Liver (tissue), 3 donors: ENCODE measurements at regions not wholly inside any gene's neighbourhood (a gene's known extent, or its start where the extent isn't known, plus 50 kb on each side); places are given as distances from the start of the nearest gene placed in this dataset.

Source experiments
- EGR1 ChIP-seq, 2 donors: IDR thresholded peaks; 2 replicates each; pipeline ENCODE4 v1.6.1; 2016 to 2018; ENCODE audit warnings: antibody characterized with exemption in 2 of 2, low read depth in 2 of 2
- FOXA1 ChIP-seq: IDR thresholded peaks from 2 replicates; pipeline ENCODE4 v1.6.1; 2016; ENCODE audit warnings: antibody characterized with exemption
- RXRA ChIP-seq, 2 donors: IDR thresholded peaks; 2 replicates each; pipeline ENCODE4 v1.6.1; 2017 to 2018; ENCODE audit warnings: antibody characterized with exemption in 2 of 2, mild to moderate bottlenecking in 1 of 2
- SP1 ChIP-seq: IDR thresholded peaks from 2 replicates; pipeline ENCODE4 v1.6.1; 2018; ENCODE audit warnings: antibody characterized with exemption, mild to moderate bottlenecking
- YY1 ChIP-seq: IDR thresholded peaks from 2 replicates; pipeline ENCODE4 v1.6.1; 2016; ENCODE audit warnings: antibody characterized with exemption, mild to moderate bottlenecking
- TF ChIP-seq, protein P1 (sequence below): fragments of 150-350 bp; IDR thresholded peaks from 2 replicates; pipeline ENCODE4 v1.5.1; 2017; ENCODE audit warnings: improper control_type of control experiment, low read depth, low read length; ENCODE audit not compliant: missing input control
- TF ChIP-seq, protein P2 (sequence below): IDR thresholded peaks from 2 replicates; pipeline ENCODE4 v1.6.1; 2016; ENCODE audit warnings: antibody characterized with exemption
- TF ChIP-seq, protein P3 (sequence below): IDR thresholded peaks from 2 replicates; pipeline ENCODE4 v1.6.1; 2016; ENCODE audit warnings: antibody characterized with exemption, mild to moderate bottlenecking
- donor health status: healthy.
- donor health status: healthy.

DNA sequence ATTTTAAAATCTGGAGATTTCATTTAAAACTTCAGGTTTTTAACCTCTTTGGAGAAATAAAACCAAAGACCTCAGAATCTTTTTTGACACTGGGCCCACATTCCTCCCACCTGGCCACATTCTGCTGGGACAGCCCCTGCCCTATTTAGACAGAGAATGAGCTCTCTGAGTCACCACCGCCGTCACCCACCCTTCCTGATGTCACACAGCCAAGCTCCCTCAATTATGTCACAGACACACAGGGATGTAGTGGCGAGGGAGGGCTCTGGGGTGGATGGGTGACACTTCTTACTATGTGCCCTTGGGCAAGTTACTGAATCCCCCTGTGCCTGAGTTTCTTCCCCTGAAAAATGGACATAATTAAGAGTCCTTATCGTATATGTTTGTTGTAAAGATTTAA lies 162.6 kb downstream of the RAB11FIP2 start:
- TF ChIP-seq, protein P1, sequence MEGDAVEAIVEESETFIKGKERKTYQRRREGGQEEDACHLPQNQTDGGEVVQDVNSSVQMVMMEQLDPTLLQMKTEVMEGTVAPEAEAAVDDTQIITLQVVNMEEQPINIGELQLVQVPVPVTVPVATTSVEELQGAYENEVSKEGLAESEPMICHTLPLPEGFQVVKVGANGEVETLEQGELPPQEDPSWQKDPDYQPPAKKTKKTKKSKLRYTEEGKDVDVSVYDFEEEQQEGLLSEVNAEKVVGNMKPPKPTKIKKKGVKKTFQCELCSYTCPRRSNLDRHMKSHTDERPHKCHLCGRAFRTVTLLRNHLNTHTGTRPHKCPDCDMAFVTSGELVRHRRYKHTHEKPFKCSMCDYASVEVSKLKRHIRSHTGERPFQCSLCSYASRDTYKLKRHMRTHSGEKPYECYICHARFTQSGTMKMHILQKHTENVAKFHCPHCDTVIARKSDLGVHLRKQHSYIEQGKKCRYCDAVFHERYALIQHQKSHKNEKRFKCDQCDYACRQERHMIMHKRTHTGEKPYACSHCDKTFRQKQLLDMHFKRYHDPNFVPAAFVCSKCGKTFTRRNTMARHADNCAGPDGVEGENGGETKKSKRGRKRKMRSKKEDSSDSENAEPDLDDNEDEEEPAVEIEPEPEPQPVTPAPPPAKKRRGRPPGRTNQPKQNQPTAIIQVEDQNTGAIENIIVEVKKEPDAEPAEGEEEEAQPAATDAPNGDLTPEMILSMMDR: no peak
- TF ChIP-seq, protein P2, sequence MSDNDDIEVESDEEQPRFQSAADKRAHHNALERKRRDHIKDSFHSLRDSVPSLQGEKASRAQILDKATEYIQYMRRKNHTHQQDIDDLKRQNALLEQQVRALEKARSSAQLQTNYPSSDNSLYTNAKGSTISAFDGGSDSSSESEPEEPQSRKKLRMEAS: no peak
- no peak for TF ChIP-seq SP1
- TF ChIP-seq, protein P3, sequence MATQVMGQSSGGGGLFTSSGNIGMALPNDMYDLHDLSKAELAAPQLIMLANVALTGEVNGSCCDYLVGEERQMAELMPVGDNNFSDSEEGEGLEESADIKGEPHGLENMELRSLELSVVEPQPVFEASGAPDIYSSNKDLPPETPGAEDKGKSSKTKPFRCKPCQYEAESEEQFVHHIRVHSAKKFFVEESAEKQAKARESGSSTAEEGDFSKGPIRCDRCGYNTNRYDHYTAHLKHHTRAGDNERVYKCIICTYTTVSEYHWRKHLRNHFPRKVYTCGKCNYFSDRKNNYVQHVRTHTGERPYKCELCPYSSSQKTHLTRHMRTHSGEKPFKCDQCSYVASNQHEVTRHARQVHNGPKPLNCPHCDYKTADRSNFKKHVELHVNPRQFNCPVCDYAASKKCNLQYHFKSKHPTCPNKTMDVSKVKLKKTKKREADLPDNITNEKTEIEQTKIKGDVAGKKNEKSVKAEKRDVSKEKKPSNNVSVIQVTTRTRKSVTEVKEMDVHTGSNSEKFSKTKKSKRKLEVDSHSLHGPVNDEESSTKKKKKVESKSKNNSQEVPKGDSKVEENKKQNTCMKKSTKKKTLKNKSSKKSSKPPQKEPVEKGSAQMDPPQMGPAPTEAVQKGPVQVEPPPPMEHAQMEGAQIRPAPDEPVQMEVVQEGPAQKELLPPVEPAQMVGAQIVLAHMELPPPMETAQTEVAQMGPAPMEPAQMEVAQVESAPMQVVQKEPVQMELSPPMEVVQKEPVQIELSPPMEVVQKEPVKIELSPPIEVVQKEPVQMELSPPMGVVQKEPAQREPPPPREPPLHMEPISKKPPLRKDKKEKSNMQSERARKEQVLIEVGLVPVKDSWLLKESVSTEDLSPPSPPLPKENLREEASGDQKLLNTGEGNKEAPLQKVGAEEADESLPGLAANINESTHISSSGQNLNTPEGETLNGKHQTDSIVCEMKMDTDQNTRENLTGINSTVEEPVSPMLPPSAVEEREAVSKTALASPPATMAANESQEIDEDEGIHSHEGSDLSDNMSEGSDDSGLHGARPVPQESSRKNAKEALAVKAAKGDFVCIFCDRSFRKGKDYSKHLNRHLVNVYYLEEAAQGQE: no peak
- no peak for TF ChIP-seq EGR1 (IDR thresholded peaks at IDR 0.05; ENCODE audit: low read depth in 2 of 2)
- no peak for TF ChIP-seq YY1
- TF ChIP-seq FOXA1: no peak
- no peak for TF ChIP-seq RXRA (IDR thresholded peaks at IDR 0.05)
